Gastrocnemius medialis (tissue), 4 donors: ENCODE measurements at regions not wholly inside any gene's neighbourhood (a gene's known extent, or its start where the extent isn't known, plus 50 kb on each side); places are given as distances from the start of the nearest gene placed in this dataset.

Experiments
- POLR2A ChIP-seq, 2 donors: fragments of 450-650 bp; IDR thresholded peaks; one replicate each; pipeline ENCODE4 v1.6.1; 2017; ENCODE audit warnings: antibody characterized with exemption in 2 of 2, mild to moderate bottlenecking in 2 of 2, moderate library complexity in 2 of 2
- TF ChIP-seq, protein P1 (sequence below), 5 experiments: fragments of 450-650 bp in 3 of 5; fragments of 200-600 bp in 2 of 5; sonication (generic) in 2 of 5; IDR thresholded peaks in 4 of 5; conservative IDR thresholded peaks in 1 of 5; 1 replicate in 4 of 5; 2 replicates in 1 of 5; pipeline ENCODE4 v1.5.1; 2016 to 2019; ENCODE audit warnings: antibody characterized with exemption in 5 of 5, mild to moderate bottlenecking in 3 of 5, moderate library complexity in 3 of 5

GRCh38 chr4:57214654-57215411 lies 104.6 kb upstream of the IGFBP7 start:
- TF ChIP-seq, protein P1, sequence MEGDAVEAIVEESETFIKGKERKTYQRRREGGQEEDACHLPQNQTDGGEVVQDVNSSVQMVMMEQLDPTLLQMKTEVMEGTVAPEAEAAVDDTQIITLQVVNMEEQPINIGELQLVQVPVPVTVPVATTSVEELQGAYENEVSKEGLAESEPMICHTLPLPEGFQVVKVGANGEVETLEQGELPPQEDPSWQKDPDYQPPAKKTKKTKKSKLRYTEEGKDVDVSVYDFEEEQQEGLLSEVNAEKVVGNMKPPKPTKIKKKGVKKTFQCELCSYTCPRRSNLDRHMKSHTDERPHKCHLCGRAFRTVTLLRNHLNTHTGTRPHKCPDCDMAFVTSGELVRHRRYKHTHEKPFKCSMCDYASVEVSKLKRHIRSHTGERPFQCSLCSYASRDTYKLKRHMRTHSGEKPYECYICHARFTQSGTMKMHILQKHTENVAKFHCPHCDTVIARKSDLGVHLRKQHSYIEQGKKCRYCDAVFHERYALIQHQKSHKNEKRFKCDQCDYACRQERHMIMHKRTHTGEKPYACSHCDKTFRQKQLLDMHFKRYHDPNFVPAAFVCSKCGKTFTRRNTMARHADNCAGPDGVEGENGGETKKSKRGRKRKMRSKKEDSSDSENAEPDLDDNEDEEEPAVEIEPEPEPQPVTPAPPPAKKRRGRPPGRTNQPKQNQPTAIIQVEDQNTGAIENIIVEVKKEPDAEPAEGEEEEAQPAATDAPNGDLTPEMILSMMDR (IDR thresholded peaks at IDR 0.05 in 4 of 5, conservative IDR thresholded peaks at IDR 0.05 in 1 of 5): no peak
- no peak for TF ChIP-seq POLR2A (IDR thresholded peaks at IDR 0.05)
